Bronchial epithelial cell (primary cell): ENCODE measurements at regions not wholly inside any gene's neighbourhood (a gene's known extent, or its start where the extent isn't known, plus 50 kb on each side); places are given as distances from the start of the nearest gene placed in this dataset.

Experiments
- DNase-seq: peaks from one replicate; pipeline ENCODE4 v3.0.0-alpha.2; 2010; ENCODE audit warnings: low read depth
- FAIRE-seq: peaks from 2 replicates; lab custom pipeline; 2011; peaks lifted over from hg19 to GRCh38; lab: Jason Lieb, UNC
- H3K27me3 ChIP-seq: 2 replicates; pipeline ENCODE4 v1.5.1; 2011; ENCODE audit warnings: low read length; ENCODE audit not compliant: control insufficient read depth, insufficient read depth
- H3K36me3 ChIP-seq: 2 replicates; pipeline ENCODE4 v1.5.1; 2011; ENCODE audit warnings: low read length; ENCODE audit not compliant: control insufficient read depth, insufficient read depth
- H3K4me3 ChIP-seq: 2 replicates; pipeline ENCODE4 v1.5.1; 2011; ENCODE audit warnings: mild to moderate bottlenecking, low read depth, low read length, control low read depth
- TF ChIP-seq, protein P1 (sequence below): IDR thresholded peaks from 2 replicates; pipeline ENCODE4 v1.5.1; 2011; ENCODE audit warnings: mild to moderate bottlenecking, moderate library complexity, low read length, control low read depth, inconsistent platforms; ENCODE audit not compliant: insufficient read depth, severe bottlenecking

DNA sequence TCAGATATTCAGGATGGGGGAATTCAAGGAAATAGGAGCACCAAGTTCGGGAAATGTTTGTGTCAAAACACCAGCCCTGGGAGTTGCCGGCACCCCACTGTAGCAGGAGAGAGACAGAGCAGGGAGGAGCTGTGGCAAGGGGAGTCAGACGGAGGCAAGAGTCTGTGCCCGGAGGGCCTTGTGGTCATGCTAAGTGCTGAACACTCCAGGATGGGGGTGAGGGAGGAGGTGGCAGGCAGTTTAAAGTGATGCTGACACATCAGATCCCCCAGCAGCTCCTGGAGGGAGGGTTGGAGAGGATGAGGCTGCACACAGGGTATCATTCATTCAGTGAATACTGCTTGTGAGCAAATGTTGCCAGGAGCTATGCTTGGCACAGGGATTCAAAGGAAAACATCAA is 150.3 kb upstream of the ETV3 start:
- Histone ChIP-seq H3K36me3 (no peaks in the 10 kb centered on the region), H3K27me3 (no peaks in the 10 kb centered on the region), H3K4me3 (no peak overlapping the region)
- TF ChIP-seq, protein P1, sequence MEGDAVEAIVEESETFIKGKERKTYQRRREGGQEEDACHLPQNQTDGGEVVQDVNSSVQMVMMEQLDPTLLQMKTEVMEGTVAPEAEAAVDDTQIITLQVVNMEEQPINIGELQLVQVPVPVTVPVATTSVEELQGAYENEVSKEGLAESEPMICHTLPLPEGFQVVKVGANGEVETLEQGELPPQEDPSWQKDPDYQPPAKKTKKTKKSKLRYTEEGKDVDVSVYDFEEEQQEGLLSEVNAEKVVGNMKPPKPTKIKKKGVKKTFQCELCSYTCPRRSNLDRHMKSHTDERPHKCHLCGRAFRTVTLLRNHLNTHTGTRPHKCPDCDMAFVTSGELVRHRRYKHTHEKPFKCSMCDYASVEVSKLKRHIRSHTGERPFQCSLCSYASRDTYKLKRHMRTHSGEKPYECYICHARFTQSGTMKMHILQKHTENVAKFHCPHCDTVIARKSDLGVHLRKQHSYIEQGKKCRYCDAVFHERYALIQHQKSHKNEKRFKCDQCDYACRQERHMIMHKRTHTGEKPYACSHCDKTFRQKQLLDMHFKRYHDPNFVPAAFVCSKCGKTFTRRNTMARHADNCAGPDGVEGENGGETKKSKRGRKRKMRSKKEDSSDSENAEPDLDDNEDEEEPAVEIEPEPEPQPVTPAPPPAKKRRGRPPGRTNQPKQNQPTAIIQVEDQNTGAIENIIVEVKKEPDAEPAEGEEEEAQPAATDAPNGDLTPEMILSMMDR = no peak
- FAIRE-seq (peak; percentile 60), DNase-seq (no peak)

DNA sequence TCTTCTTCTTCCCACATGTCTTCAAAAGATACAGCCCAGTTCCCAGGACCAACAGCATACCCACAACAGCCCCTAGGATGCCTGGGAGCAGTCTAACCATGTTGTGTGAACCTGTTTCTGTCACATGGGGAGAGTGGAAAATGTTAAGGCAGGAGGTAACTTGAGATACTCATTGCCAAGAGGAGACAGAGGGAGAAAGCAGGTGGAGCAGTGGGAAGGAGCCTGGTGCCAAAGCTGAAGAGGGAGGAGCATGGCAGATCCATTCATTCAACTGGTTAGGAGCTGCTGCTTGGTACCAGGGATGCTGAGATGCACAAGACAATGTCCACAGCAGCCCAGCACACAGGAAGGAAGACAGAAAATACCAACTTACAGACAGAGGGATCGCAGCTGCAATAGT is 149.8 kb upstream of the ETV3 start:
- TF ChIP-seq, protein P1 = no peak
- no peaks in the 10 kb centered on the region for H3K27me3 ChIP-seq
- no peak overlapping the region for H3K4me3 ChIP-seq
- H3K36me3 ChIP-seq = no peaks in the 10 kb centered on the region
- FAIRE-seq (no peak), DNase-seq (no peak)

DNA sequence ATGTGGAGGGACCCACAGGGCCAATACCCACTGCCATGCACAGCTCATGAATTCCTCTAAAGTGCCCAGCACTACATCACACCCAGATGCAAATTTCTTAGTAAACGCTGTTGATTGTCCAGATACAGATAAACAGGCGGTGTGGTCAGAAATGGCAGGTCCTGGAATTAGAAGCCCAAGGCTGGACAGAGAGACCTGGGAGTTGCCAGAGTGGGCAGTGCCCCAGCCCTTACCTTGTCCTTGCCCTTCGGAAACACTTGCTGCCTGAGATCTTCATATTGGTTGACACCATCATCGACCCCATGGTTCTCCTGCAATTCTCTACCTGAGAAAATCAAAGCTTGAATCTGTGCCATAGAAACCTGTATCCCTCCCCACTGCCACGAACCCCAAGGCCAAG is 149.3 kb upstream of the ETV3 start:
- FAIRE-seq (no peak), DNase-seq (no peak)
- Histone ChIP-seq H3K4me3 (no peak overlapping the region), H3K36me3 (no peaks in the 10 kb centered on the region), H3K27me3 (no peaks in the 10 kb centered on the region)
- TF ChIP-seq, protein P1 = no peak

DNA sequence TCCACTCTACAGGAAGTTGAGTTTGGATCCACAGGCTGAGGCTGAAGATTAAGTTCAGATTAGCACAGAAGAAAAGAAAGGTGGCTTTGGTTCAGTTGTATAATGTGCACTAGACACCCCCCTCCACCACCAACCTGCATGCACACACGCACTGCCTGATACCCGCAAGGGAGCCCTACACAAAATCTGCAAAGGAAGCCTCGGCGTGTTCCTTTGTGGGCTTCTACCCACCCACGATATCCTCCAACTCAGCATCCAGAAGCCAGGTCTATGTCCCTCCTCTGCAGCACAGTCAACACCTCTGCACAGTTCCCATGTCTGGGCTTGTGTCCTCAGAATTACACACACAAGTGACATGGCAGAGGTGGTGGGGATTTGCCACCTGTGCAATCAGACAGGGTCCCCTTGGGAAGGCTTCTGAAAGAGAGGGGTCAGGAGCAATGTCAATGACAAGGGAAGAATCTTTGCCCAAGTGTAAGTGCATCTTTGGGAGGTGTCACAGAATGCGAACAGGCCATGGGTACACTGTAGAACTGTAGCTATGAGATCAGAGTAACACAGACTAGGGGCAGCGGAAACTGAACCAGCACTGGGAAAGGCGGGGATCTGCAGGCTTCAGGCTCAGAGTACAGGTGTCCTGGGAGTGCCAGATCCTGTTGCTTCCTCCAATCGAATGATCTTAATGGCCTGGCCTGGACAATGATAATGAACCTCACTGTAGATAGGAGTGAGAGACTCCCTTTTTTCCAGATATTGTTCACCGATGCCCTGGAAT is 148.6 kb upstream of the ETV3 start:
- TF ChIP-seq, protein P1 = no peak
- Histone ChIP-seq H3K4me3 (no peak overlapping the region), H3K27me3 (no peaks in the 10 kb centered on the region), H3K36me3 (no peaks in the 10 kb centered on the region)
- peak; percentile 82 for FAIRE-seq
- DNase-seq = no peak

DNA sequence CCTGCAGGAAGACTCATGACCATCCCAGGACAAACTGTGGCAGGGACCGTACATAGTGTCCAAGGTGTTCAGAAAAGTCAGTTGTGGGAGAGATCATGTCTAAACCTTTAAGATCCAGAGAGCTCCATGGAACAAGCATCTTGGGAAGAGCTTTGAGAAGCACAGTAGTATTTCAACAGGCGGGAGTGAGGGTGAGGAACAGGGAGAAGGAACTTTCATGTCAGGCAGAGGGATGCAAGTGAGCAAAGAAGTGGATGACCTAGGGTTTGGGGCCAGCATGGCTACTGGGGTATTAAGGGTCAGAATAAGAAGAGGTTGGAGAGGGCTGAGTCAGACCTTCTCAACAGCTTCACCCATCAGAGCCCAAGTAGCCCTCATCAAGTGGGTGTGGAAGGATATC is 147.9 kb upstream of the ETV3 start:
- TF ChIP-seq, protein P1 = no peak
- no peaks in the 10 kb centered on the region for H3K36me3 ChIP-seq
- no peak overlapping the region for H3K4me3 ChIP-seq
- FAIRE-seq (no peak), DNase-seq (no peak)
- no peaks in the 10 kb centered on the region for H3K27me3 ChIP-seq

DNA sequence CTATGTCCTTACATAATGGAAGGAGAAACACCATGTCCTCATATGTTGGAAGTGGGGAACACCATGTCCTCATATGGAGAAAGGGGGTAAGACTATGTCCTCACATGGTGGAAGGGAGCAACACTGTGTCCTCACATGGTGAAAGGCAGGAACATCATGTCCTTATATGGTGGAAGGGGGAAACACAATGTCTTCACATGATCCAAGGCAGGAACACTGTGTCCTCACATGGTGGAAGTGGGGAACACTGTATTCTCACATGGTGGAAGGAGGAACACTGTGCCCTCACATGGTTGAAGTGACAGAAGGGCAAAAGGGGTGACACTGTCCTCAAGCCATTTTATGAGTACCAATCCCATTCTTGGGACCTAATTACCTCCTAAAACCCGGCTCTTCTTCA is 146.3 kb upstream of the ETV3 start:
- no peaks in the 10 kb centered on the region for H3K36me3 ChIP-seq
- FAIRE-seq = peak; percentile 43
- no peak overlapping the region for H3K4me3 ChIP-seq
- DNase-seq = no peak
- no peaks in the 10 kb centered on the region for H3K27me3 ChIP-seq
- TF ChIP-seq, protein P1 = no peak
